NCI-H774 (cell line): ENCODE measurements at regions not wholly inside any gene's neighbourhood (a gene's known extent, or its start where the extent isn't known, plus 50 kb on each side); places are given as distances from the start of the nearest gene placed in this dataset.

Experiments used
- DNase-seq: peaks from one replicate; lab custom pipeline; 2025; lab: John Stamatoyannopoulos, UW

DNA sequence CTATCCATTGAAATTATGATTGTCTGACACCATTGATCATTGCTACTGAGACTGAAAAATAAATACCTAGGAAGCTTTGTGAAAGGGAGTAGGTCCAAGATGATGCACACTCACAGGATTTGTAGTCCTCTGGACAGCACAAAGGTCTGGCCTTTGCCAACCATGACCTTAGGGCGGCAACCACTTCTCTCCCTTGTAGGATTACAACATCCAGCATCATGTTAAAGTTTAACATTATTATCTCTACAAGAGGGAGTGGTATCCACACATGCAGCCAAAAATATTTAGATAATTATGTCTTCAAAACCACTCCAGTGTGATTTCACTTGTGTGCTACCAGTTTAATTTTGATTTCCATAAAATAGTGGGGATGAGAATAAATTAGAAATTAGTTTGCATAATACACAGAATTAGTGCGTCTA is 51.1 kb upstream of the NHSL1 start:
- DNase-seq = no peak

DNA sequence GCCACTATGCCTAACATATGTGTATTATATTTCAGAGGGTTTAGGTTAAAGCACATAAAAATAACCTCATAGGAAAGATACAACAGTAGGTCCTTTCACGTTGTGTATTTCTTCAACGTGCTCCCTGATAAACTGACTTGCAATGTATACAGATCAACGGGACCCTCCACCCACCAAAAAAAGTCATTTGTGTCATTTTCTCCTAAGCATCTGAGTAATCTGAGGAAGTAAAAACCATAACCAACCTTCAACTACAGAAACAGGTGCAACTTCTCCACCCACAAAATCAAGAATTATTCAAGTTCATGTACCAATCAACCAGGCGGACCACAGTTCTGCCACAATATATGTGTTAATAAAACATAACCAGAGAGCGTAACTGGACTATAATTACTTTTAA is 54.9 kb upstream of the NHSL1 start:
- DNase-seq = no peak

DNA sequence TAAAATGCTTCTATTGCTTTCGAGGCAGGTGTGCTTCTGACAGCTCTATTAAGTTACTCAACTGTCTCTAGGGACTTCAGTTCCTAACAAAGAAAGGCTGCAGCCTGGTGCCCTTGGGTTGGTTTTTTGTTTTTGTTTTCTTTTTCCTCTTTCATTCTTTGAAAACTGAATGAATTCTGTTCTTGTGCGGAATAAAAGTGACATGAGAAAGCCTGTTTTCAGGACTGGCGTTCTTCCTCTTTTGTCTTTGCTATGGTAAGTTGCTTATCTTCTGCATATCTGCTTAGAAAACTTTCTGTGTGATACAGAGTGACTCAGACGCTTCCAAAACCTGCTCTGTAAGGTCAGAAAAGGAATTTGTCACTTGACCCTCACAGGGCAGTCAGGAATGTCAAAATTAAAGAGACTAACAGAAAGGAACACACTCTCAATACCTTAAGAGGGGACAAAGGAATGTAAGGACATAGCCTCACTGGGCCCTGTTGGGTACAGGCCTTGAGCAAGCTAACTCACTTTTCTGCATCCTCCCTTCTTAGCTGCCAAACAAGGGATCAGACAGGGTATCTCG is 56.2 kb upstream of the NHSL1 start:
- no peak for DNase-seq

DNA sequence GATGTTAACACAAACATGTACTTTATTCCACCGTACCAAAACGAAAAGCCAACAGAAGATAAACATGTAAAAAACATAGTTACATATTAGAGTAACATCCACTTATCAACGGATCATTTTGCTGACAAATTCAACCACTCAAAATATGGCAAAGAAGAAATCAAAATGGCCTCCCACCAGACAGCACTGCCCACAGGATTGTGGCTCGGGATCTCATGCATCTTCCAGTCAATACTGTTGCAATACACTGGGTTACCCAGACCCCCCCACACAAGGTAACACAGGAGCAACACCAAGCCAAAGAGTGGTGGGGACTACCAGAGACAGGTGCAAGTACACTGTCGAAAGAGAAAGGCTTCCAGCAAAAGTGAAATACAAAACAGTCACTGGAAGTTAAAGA is 57.9 kb upstream of the NHSL1 start:
- DNase-seq = no peak

DNA sequence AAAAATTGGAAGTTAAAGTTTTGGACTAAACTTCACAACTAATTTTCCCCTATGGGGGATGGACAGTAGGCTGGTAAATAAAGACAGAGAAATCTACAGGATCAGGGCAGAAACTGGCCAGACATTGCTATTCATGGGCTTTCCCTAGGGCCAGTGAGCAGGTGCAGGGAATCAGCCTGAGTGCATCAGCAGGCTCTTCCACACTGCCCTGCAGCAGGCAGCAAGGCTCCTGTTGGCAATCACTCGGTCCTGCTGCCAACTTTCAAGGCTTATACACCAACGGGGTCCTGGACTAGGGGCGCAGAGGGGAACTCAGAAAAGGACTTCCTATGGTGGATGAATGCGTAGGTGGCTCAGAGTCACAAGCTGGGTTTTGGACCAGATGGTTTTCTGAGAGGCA is 59.8 kb upstream of the NHSL1 start:
- no peak for DNase-seq

DNA sequence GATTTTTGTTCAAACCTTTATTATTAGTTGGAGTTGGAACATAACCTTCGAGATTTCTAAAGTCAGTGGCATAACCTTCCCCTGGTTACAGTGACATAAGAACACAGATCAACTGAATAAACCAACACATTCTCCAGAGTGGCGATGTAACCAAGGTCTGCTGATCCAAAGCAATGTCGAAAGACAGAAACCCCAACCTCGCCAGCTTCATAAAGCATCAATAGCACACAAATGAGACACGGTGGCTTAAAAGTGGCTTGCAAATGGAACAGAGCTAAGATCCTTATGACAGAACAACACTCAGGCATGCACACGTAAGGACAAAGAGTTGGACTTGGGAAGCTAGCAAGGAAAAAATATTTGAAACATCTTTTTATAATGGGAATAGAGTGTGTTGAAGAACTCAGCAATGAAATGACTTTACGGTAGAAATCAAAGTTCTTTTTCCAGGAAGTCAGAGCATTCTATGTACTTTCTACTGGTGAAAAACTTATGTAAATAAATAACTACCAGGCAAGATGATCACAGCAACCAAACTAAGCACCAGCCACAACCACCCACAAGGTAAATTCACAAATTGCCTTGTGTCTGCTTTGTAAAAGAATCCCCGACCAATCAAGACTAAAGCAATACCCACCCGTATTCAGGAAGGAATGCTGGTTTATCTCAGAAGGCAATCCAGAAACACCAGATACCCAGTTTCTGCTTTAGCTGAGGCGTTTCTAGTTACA is 61.0 kb upstream of the NHSL1 start:
- DNase-seq = no peak

DNA sequence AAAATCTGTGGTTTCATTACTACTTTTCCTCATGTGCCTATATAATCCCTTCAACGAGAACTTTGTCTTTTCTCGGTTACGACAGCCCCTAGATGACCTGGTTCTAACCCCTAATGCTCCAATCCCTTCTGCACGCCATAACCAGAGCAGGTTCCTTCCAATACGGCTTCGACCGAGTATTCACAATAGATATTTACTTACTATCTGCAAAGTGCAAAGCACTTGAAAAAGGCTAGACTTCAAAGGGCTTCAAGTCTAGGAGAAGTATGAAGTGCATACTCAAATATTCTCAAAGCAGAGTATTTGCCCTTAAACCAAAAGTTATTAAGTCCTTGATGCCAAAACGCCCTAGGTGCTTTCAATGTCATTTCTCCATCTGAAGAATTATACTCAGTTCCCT is 63.4 kb upstream of the NHSL1 start:
- no peak for DNase-seq

DNA sequence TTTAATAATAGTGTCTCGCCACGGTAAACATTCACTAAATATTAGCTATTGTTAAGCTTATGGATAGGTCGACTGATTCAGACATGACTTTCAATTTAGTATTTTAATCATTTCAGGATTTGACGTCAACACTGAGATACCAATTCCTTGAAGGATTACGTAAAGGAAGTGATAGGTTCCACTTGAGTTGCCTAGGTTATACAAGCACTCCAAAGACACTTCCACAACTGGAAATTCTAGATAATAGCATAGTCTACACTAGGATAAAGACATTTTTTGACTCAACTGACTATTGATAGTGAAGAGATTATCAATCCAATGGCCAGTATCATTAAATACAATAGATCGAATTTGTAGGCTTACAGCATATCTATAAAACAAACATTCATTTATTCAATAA is 63.9 kb upstream of the NHSL1 start:
- DNase-seq = no peak

DNA sequence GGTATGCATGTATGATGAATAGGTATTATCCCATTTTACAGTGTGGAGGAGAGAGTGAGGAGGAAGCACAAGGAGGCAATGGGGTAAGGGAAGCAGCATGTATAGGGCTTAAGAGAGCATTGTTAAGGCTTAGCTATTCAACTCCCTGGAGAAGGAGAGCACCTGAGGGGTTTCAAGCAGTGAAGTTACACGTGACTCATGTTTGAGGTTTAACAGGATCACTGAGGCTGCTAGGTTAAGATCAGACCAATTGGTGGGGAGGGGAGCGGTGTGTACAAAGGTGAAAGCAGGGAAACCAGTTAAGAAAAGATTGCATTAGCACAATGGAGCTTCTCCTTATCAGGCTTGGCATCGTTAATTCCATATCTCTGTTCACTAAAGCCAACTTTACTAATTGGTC is 64.4 kb upstream of the NHSL1 start:
- no peak for DNase-seq

DNA sequence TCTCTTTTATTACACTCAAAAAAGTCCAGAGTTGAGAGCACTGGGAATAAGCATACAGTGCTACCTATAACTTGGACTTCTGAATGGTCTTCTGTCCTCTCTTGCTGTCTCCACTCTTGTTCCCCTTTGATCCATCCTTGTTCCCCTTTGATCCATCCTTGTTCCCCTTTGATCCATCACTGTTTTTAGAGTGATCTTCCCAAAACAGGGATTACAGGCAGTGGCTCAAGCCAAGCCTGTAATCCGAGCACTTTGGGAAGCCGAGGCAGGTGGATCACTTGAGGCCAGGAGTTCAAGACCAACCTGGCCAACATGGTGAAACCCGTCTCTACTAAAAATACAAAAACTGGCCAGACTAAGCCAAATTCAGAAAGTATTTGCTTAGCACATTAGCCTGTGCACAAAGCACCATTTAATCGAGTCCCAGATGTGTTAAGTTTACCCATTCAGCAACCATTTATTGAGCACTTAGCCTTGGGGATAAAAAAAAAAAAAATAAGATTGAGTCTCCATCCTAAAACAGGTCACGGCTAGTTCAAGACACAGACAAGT is 65.0 kb upstream of the NHSL1 start:
- no peak for DNase-seq

DNA sequence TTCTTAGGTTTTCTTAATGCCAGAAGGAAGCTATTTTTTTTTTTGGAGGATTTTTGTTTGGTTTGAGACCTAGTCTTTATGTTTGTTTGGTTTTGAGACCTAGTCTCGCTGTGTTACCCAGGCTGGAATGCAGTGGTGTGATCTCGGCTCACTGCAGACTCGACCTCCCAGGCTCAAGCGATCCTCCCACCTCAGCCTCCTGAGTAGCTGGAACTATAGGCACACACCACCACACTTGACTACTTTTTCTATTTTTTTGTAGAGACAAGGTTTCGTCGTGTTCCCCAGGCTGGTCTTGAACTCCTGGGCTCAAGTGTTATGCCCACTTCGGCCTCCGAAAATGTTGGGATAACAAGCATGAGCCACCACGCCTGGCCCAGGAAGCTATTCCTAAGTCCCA is 67.8 kb upstream of the NHSL1 start:
- no peak for DNase-seq

DNA sequence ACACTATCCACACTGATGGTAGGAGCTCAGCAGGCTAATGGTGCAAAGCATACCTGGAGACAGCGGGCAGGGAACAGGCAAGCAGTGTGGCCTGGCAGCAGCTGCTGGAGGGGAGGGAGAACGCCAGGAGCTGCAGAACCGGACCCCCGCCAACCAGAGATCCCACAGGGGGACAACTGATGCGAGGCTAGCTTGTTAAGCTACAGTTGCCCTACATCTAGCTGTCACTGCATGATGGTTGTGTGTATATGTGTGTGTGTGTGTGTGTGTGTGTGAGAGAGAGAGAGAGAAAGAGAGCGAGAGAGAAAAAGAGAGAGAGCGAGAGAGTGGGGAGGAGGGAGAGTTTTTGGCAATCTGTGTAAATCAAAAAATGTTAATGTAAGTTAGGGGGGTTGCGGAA is 69.7 kb upstream of the NHSL1 start:
- no peak for DNase-seq

DNA sequence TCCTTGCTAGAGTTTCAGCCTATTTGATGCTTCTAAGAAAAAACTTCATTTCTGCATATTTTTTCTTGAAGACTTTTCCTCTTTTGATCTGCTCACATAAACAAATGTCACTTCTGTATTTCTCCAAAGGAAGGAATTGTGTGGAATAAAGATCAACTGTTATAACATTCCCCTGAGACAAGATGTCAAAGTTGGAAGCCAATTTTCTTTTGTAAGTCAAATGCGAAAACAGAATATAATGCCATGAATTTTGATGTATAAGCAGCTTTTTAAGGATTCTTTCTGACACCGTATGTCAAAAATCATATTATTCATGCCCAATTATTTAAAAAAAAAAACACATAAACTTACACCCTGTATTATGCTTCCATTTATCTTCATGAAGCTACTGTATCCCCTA is 70.3 kb upstream of the NHSL1 start:
- DNase-seq = no peak

DNA sequence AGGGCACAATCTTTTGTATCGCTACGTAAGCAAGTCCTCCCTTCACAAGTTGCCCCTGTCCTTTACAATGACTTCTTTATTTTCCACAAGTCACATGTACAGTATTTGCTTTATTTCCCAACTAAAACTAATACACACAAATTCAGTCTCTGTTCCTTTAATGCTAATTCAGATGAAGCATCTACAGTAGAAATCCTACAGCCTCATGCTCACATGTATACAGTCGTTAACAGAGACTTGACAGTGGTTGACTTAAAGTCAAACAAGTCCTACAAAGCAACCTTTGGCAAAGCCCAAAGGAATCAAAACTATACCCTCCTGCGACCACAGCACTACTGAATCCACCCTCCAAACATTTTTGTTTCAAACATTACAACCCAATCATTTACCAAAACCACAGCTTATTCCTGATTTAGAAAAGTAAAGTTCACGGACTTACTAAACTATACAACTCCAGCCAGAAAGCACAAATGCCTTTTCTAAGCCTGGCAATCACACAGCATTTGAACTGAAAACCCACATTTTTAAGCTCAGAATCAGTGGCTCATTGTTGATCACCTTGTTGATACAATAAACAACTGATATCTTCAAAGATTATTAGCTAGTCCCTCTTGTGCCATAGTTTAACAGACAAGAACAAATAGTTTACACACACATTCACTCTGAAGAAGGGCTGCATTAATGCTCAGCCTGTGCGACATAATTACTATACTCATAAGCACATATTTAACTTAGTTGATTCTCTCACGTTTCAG is 70.9 kb upstream of the NHSL1 start:
- DNase-seq = no peak

DNA sequence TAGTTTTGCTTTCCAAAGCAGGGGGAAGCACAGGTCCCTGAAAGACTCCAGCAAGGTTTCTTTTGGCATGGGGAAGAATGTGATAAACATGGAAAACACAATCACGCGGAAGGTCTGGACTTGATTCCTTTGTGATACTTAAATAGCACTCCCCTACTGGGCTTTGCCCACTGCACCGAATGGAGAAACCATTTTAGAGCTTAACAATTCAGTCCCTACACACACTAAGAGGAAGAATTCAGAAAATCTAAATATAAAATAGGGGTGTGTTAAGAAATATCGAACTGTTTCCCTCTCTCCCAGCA is 71.4 kb upstream of the NHSL1 start:
- no peak for DNase-seq

DNA sequence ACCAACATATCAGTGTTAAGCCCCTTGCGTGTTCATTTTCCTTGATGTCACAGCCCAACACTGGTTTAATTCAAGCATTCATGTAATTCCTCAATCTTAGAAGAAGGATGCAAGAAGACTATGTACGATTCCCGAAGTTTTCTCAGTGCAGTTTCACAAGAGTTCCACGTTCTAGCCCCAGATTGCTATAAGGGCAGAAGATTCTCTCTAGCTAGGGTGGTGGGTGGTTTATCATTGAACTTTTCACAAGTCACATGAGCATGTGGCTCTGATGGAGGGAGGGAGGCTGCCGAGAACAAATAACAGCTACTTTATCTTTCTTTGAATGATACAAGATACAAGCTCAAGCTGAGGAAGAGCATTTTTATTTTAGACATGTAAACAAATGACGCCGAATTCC is 71.9 kb upstream of the NHSL1 start:
- DNase-seq = no peak

DNA sequence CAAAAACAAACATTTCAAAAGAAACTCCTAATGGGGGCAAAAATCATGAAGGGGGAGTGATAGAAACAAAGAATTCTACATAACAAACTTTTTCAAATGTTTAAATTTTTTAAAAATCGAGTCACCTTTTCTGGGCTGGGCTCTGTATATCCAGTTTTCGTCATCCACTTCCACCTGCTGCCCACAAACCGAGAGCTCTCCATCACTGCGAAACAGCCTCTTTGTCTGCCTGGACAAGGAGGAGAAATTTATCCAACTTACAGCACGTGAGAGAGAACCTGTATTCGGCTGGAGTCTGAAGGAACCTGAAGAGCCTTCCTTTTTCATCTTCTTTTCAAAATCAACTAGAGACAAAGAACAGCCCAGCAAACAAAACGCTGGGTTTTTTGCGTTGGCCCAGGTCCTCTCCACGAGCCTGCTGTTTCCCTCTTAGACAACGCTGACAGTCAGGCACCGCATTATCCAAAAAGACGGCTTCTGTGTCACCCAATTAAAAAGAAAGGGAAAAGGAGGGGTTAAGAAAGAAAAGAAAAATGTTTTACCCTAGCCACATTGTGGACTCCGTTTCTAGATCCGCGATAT is 72.4 kb upstream of the NHSL1 start:
- DNase-seq = no peak

DNA sequence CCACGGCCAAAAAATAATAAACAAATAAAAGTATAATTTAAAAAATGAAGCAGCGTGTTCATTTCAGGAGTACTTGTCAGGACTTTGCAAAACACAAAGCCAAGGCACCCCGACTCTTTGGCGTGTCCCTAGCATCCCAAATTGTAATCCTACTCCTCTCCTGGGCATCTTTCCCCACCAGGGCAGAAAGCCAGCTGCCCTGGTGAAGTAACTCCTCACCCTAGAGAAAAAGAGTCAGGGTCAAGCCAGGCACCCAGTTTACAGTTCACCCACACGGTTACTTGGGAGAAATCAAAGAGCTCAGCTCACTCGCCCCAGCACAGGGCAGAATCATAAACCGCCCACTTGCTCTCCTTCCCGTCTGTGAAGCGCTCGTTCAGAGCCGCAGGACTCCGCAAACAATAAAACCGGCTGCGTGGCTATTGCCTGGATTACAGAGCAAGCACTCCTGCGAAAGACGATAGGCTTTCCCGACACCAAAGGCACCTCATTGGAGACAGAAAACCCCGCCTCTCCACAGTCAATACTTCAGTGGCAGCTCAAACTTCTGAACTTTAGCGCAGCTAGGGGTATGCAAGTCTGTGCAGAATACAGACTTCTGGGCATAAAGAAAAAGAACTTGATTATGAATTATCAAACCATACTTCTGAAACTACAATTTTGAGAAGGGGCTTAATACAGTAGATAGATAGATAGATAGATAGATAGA is 73.0 kb upstream of the NHSL1 start:
- peak; percentile 89 for DNase-seq

DNA sequence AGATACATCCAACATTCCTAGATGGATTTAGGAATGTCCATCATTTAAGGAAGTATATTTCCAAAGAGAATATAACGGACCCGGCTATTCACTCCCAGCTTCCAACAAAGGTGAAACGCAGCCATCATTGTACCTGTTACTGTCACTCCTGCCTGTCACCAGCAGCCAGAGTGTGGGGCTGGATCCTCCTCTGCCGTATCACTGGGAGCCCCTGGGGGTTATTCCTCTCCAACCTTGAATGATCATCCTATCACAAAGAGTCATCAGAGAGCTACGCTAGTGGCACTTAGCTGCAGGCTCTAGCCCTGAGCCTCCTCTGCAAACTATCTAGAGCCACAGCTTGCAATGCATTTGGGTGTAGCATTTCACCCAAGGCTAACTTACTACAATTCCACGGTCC is 73.6 kb upstream of the NHSL1 start:
- DNase-seq = no peak

DNA sequence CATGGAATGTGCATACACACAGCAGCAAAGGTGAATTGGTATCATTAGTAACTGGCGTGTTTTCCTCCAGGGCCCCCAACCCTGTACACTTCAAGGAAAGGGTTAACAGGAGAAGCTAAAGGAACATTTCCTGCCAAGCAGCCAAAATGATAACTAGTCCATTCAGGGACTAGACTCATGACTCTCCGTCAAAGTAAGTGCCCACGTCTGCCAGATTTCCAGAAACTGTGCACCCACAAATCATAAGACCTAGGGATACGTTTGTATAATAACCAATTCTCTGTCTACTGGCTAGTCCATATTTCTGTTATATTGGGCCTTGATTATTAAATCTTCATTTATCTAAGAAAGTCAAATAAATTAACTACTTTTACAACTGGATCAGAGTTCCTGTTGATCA is 76.0 kb upstream of the NHSL1 start:
- DNase-seq = no peak

DNA sequence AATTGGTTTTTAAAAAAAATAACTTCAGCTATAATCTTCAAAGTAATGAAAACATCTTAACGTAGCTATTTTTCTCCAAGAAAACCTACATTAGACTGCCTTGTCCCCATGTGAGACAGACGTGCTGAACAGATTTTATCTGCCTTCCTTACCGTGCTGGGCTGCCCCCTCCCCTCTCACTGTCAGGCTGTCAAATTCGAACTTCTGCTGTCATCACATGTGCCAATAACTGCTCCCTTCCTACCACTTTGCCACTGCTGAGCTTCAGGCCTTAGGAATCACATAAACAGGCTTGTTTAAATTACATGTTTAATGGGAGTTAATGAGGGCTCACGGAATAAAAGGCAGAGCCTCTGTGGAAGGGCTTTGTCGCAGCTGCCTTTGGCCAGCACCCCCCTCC is 77.0 kb upstream of the NHSL1 start:
- peak; percentile 49 for DNase-seq

DNA sequence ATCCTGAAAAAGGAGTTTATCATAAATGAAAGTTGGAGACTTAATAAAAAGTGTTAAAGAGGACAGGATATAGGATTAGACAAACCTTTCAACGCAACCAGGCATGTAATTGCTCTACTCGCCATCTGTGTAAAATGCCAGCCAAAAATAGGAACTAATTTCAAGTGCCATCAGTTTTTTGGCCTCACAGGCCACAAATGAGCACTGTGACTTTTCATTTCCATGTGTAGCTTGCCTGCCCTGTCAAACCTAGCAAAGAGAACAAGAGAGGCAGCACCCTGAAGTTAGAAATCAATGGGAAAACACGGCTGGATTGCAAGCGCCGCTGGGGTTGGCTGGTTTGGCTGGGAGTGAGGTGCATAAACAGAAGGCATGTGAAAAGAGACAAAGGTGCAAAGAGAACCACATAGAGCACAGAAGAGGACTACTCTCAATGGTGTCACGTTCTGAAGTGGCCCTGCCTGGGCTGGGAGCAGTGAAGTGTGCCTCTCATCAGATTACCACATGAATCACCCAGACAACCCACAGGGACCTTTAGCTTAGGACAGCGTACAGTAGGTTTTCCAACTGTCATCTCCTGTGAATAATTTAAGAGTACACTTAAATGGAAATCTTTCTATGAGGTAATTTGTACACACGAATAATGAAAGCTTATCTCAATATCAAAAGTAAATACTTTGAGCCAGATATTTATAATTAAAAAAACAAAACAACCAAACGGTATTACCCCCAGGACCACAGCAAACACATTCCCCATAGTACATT is 78.0 kb upstream of the NHSL1 start:
- peak; percentile 93 for DNase-seq
